ENCODE measurements at regions not wholly inside any gene's neighbourhood (a gene's known extent, or its start where the extent isn't known, plus 50 kb on each side); places are given as distances from the start of the nearest gene placed in this dataset.
A peak's percentile ranks its signal among the peaks of the same experiment; 100 is the strongest.

DNA sequence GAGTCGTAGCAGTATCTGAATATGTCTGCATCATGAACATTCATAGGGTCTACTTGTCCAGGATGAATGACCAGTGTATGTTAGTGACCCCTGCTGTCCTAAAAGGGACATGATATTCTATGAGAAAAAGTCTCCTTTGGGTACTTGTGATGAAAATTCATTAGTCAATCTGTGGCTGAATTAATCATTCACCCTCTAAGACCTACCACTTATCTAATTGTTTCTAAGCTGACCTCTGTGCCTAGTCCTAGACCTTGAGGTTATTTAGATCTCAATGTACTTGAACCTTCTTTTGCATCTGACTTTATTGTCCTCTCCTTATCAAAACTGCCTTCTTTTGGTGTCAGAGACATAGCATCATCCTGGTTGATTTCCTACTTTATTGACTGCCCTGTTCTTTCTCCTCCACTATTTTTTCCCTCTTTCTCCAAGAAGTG is 799.3 kb downstream of the DIPK2A start:
- no peak overlapping the region for H3K4me3 ChIP-seq (ENCODE audit: low read depth, low read length)
- DNase-seq (ENCODE audit: low read depth): peak; percentile 63
- TF ChIP-seq, protein P1, sequence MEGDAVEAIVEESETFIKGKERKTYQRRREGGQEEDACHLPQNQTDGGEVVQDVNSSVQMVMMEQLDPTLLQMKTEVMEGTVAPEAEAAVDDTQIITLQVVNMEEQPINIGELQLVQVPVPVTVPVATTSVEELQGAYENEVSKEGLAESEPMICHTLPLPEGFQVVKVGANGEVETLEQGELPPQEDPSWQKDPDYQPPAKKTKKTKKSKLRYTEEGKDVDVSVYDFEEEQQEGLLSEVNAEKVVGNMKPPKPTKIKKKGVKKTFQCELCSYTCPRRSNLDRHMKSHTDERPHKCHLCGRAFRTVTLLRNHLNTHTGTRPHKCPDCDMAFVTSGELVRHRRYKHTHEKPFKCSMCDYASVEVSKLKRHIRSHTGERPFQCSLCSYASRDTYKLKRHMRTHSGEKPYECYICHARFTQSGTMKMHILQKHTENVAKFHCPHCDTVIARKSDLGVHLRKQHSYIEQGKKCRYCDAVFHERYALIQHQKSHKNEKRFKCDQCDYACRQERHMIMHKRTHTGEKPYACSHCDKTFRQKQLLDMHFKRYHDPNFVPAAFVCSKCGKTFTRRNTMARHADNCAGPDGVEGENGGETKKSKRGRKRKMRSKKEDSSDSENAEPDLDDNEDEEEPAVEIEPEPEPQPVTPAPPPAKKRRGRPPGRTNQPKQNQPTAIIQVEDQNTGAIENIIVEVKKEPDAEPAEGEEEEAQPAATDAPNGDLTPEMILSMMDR (IDR thresholded peaks at IDR 0.05; ENCODE audit: insufficient read depth, low read length): peak; percentile 39

DNA sequence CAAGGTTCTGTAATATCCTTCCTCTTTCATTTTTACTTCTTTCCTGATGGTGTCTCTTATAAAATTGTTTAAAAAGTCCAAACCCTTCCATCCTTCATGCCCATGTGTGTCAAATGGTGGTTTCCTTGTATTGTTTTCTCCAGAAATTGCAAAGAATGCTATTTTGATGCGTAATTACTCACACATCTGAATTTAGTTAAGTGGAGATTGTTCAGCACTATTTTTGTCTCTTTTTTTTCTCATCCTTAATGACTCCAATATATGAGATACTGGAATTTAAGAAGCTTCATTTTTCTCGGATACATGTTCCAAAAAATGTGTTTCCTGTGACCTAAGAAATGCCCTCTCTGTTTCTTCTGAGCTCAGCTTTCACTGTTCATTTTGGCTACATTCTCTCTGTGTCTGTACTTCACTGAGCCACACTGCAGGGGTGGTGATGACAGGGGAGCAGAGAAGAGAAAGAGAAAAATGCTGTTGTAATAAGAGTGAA is 799.8 kb downstream of the DIPK2A start:
- DNase-seq (ENCODE audit: low read depth): peak; percentile 74
- no peak overlapping the region for H3K4me3 ChIP-seq (ENCODE audit: low read depth, low read length)
- TF ChIP-seq, protein P1 (IDR thresholded peaks at IDR 0.05; ENCODE audit: insufficient read depth, low read length): no peak

DNA sequence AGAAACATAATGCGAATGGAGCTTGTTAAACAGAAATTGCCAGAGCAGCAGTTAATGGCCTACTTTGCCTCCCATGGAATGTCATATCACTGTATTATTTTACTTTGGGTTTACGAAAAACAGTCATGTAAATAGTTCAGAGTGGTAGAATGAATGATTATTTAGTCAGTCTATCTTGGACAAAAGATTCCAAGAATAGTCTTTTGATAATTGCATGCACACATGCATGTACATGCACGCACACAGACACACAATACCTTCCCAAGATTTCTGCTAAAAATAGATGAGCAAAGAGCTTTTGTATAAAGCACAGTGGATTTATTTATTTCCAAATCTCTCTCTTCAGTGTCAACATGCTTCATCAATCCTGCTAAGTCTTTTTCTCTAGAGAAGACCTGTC is 800.7 kb downstream of the DIPK2A start:
- TF ChIP-seq, protein P1 (IDR thresholded peaks at IDR 0.05; ENCODE audit: insufficient read depth, low read length): no peak
- no peak for DNase-seq (ENCODE audit: low read depth)
- H3K4me3 ChIP-seq (ENCODE audit: low read depth, low read length): no peak overlapping the region

DNA sequence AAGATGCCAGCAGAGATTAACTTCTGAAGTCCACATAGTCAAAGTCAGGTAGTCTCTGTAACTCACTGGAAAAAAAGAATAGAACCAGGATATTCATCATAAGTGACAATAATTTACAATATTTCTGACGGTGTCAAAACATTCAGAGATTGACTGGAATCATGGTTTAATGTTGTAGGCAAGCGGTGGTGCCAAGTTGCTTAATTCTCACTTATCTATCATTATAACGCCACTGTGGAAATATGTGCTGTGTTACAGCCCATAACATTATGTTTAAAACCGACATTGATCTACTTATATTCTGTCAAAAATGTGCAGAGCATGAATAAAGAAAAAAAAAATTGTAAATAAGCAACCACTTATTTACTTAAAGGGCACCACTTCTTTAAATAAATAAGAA is 801.7 kb downstream of the DIPK2A start:
- no peak overlapping the region for H3K4me3 ChIP-seq (ENCODE audit: low read depth, low read length)
- TF ChIP-seq, protein P1 (IDR thresholded peaks at IDR 0.05; ENCODE audit: insufficient read depth, low read length): no peak
- no peak for DNase-seq (ENCODE audit: low read depth)

DNA sequence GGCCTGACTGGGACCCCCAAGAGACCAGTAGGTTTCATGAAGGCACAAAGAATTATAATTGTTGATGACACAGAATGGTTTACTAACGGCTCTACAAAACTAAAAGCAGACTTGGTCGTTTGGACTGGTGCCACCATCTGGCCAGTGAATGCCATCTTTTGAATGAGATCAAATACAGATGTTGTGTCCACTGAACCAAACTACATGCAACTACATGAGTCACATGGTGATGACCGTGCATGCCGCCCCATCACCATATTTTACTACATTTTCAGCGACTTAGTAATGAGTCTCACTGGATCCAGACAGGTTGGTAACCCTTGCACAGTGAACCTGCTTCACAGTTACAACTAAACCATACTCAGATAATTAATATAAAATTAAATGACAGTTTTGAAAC is 803.3 kb downstream of the DIPK2A start:
- DNase-seq (ENCODE audit: low read depth): no peak
- TF ChIP-seq, protein P1 (IDR thresholded peaks at IDR 0.05; ENCODE audit: insufficient read depth, low read length): no peak
- H3K4me3 ChIP-seq (ENCODE audit: low read depth, low read length): no peak overlapping the region

DNA sequence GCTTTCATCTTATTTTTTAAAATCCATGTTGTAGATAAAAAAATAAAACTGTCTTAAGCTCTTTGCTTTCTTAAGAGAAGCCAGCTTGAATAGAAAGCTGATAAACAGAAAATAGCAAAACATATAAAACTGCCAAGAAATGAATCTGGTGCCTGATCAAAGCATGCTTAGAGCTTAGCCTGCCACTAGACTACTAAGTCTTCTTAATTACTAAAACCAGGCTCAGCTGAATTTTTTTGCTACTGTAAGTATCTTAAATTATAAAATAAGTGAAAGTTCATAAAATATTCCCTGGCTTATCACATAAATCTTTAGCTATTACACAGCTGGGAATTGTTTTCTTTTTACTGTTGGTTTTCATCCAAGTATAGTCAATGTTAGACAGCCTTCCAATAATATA is 803.9 kb downstream of the DIPK2A start:
- no peak overlapping the region for H3K4me3 ChIP-seq (ENCODE audit: low read depth, low read length)
- DNase-seq (ENCODE audit: low read depth): no peak

More for the DNA sequence above, 803.9 kb downstream of the DIPK2A start:
- TF ChIP-seq, protein P1 (IDR thresholded peaks at IDR 0.05; ENCODE audit: insufficient read depth, low read length): no peak

Data from fibroblast of the aortic adventitia (primary cell).